Endometrium (tissue), 2 donors: ENCODE measurements at regions not wholly inside any gene's neighbourhood (a gene's known extent, or its start where the extent isn't known, plus 50 kb on each side); places are given as distances from the start of the nearest gene placed in this dataset.

ENCODE experiments used
- FAIRE-seq: peaks from 2 replicates; lab custom pipeline; 2012; peaks lifted over from hg19 to GRCh38; lab: Jason Lieb, UNC
- donor health status: control.
- donor health status: control.

GRCh38 chrX:38887222-38887621 is 86.0 kb downstream of the MID1IP1 start:
- FAIRE-seq = no peak

- FAIRE-seq = no peak
Observed at GRCh38 chrX:38890326-38890725, 89.1 kb downstream of the MID1IP1 start.

DNA sequence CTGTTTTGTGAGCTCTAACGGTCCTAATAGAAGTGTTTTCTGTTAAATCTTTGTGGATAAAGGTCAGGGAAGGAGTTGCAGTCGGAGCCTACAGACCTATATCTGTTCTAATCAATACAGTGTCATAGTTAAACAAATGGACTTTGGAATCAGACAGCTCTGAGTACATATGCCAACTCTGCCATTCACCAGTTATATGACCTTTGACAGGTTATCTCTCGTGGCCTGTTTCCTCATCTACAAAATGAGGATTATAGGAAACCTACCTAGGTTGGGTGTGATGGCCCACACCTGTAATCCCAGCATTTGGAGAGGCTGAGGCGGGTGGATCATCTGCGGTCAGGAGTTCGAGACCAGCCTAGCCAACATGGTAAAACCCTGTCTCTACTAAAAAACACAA is 89.7 kb downstream of the MID1IP1 start:
- no peak for FAIRE-seq

DNA sequence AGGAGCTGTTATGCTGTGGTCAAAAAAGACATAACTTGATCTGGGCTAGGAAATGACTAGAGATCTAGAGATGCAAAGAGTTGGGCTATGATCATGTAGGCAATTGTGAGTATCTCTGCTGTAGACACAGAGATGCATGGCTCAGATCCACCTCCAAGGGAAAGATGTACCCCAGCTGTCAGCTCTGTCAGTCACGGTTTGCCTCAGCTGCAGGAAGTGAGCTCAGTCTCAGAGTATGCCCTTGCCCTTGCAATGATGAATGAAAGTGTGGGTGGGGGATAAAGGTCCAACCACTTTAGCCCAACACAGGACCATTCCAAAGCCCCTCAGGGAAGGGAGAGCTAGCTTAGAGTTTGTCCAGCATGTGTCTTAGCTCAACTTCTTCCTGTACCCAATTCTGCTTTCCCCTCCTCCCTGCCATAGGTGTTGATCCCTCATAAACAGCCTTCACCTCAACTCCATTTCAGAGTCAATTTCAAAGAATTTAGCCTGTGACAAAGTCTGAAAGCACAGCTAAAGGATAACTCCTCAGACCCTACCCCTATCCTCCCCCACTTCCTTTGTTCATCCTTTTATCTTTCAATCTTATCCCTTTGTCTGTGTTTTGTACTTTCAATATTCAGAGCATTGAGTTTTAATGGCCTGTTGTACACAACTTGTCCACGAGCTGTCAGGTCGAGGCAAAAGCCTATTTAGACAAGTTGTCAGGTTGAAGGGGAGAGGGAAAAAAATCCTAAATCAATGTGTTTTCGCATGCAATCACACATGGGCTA is 90.6 kb downstream of the MID1IP1 start:
- no peak for FAIRE-seq

DNA sequence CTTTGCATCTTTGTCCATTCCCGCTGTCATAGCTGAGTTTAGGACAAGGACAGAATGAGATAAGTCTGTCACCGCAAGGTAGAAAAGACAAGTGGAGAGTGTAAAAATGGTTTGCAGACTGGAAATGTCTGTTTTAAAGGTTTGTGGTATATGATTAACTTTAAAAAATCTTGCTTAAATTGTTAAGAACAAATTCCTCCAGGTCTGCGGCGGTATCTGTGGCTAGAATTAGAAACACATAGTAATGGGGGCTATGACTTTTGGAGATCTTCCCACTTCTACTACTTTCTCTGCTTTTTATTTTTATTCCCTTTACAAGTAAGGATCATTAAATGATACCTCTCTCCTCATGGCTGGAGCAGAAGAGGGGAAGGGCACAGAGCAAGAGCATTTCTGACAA is 92.2 kb downstream of the MID1IP1 start:
- FAIRE-seq = no peak

DNA sequence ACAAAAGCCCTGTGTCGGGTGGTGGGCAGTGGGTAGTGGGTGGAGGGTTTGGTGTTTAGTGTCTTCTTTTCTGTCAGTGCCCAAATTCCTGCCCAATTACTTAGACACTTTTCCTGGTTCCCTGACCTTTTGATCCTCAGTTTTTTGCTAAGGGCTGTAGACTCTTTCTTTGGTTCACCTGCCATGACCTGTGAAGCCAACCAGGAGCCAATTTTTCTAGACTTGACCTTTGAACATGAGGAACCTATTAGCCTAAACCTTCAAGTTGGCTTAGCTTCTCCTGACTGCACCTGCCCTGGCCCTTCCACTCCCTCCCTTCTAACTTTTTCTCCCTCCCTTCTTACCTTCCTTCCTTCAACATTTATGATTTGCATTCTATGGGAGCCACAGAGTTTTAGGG is 94.5 kb downstream of the MID1IP1 start:
- FAIRE-seq = no peak

DNA sequence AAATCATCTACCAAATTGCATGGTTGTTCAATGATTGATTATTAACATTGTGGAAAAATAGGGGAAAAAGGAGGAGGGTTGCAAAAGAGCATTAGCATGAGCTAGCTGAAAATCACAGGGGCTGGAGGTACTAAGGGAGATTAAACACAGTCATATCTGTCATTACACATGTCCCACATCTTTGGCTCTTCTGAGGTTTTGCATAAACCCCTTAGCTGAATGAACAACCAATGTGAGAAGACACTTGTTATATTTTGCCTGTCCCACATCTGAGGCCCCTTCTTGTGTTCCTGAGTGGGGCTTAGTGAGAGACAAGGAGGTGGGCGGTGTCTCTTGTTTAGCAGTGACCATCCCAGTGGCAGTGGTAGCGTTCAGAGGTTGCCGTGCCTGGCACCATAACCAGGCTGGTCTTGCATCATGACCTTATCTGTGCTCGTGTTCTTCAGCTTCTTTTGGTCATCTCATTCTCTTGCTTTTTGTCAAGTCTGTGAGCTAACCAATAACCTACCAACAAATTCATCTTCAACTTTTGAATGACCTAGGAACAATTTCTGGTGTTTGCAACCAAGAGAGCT is 95.6 kb downstream of the MID1IP1 start:
- FAIRE-seq = no peak

DNA sequence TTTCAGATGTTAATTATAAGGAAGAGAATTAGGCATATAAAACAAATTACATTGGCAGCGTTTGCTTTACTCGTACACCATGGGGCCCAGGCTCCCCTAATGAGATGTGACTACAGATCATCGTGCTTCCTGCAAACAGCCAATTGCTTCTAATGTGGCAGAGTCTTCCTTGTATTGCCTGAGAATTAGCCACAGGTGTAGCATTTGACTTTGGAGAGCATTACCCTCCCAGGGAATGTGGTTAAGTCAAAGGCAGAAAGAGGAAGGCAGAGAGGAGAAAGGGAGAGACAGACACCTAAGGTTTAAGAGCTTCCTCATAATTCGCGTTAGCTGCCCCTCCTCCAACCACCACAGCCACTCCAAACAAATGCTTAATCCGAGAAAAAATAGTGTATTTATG is 97.0 kb downstream of the MID1IP1 start:
- no peak for FAIRE-seq

GRCh38 chrX:38899650-38900049 is 98.4 kb downstream of the MID1IP1 start:
- FAIRE-seq = no peak

DNA sequence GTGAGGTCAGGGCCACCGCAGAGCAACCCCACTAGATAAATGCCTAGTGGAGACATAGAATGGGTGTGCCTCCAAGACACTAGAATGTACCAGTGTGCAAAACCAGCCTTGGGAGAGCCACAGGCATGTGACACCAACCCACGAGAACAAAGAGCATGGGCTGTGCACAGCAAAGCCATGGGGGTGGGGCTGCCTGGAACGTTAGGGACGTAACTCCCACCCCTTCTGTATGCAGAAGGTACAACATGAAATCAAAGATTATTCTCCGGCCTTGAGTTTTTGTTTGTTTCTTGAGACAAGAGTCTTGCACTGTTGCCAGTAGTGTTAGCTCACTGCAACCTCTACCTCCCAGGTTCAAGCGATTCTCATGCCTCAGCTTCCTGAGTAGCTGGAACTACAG is 99.5 kb downstream of the MID1IP1 start:
- FAIRE-seq = no peak

DNA sequence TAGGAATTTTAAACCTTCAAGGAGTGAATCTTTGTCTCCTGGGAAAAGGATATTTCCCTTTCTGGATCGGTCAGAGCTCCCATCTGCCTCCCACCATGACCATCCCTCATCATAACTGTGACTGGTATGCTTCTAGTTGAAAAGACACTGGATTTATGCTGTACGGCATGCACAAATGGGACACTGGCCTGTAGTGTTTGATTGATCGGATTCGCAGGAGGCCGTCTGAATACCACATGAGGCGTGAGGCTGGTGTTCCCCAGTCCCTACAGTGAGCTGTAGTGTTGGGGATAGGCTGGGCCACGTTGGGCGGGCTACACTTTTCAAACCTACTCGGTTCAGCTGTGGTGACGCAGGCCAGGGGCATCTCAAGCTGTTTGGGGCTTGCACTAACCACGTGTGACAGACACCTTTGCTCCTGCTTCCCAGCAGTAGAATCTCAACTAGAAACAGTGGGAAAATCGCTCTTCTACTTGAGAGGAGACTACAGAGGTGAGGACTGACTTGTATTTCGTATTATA is 101.8 kb downstream of the MID1IP1 start:
- no peak for FAIRE-seq

DNA sequence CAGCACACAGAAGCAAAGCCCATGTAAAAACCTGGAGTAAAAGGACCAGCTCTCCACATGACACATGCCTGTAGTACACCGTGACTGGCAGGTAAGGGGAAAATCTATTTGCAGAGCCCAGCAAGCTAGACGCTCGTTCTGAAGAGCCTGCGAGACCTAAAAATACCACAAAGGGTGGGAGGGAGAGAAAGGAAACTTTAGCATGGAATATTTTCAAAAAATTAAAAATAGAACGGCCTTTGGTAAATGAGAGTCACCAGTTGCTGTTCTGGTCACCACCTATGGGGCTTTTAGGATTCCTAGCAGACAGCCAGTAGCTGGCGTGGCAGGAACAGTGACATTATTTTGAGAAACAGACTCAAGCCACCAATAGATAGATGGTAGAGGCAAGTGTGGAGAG is 115.5 kb downstream of the MID1IP1 start:
- no peak for FAIRE-seq

GRCh38 chrX:38917954-38918353 is 116.7 kb downstream of the MID1IP1 start:
- no peak for FAIRE-seq

DNA sequence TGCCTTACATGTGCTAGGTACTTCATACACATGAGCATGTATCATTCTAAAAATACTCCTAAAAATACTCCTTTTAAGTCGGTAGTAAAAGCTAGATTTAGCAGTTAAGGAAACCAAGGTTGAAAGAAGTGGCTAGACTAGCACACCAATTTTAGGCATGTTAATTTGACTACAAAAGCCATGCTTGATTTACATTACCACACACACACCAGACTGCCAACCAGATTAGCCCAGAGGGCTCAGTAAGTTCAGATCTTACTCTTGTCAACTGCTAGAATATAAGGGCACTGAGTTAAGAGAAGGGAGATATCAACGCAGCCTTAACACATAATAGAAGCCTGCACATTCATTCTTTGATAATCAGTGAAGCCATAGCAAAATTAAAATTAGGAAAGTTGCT is 117.9 kb downstream of the MID1IP1 start:
- FAIRE-seq = no peak

DNA sequence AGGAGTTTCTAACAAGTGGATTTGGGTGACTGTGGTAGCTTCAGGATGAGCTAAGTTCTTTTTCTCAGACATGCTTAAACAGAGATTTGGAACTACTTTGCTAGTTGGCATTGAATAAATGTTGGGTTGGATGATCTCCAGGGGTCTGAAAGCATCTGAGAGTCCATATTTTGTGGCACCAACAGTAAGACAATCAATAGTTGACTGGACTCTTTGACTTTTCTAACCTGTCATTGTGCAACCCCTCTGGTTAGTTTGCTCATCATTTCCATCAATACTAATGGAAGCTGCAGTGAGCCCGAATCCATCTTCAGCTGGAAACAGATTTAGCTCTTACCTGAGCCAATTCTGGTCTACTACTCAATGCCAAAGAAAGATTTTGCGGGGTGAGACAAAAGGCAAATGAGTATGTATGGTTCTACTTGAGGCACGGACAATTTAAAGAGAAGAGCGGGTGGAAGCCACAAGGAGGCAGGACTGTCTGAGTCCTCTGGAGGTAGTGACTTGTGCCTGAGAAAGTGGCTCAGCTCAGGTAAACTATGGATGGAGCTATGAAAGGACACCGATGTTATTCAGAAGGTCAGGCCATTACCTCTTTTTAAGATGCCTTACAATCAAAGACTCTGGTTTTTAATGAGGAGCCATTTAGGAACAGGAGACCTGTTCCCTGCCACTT is 118.7 kb downstream of the MID1IP1 start:
- no peak for FAIRE-seq

GRCh38 chrX:38923451-38923969 is 122.3 kb downstream of the MID1IP1 start:
- no peak for FAIRE-seq

GRCh38 chrX:38927592-38927991 is 126.3 kb downstream of the MID1IP1 start:
- FAIRE-seq = no peak

DNA sequence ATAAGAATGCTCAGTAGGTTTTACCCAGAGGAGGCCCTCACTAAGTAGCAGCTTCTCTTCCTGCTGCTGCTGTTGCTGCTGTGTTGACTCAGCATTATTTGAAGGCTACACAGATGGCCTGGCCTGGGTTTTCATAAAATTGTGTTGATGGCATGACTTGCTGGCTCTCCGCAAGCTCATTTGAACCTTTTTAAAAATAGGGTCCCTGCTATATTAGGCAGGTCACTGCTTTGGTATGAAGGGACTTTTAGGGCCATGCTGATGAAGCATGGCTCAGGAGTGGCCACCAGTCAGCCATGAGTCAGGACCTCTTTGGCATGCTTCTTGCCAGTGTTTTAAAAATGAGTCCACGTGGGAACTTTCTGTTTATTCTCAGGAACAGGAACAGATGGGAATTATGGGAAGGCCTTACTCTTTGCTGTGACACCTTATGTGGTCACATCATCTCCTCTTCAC is 128.7 kb downstream of the MID1IP1 start:
- no peak for FAIRE-seq

GRCh38 chrX:38930474-38930873 is 129.2 kb downstream of the MID1IP1 start:
- FAIRE-seq = no peak

GRCh38 chrX:38935561-38935960 is 134.3 kb downstream of the MID1IP1 start:
- no peak for FAIRE-seq

DNA sequence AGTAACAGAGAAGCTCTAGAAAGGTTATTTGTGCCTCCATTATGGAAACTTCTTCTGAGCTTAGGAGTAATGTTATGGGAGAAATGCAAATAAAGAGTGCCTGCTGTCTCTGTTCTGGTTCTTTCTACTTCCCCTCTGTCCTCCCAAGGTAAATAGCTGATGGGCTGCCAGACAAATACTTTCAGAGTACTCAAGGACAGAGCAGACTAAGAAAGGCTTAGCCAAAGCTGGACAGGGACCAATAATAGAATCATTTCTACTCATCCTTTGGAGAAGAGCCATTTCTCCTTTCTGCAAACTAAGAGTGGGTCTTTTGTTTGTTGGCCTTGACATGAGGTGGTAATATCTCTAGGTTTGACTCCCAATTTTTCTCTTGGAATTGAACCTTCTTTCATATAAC is 136.1 kb downstream of the MID1IP1 start:
- FAIRE-seq = no peak

GRCh38 chrX:38937926-38938325 is 136.7 kb downstream of the MID1IP1 start:
- FAIRE-seq = no peak

GRCh38 chrX:38939067-38939466 is 137.8 kb downstream of the MID1IP1 start:
- no peak for FAIRE-seq
